GM23338 (cell line): ENCODE measurements at regions not wholly inside any gene's neighbourhood (a gene's known extent, or its start where the extent isn't known, plus 50 kb on each side); places are given as distances from the start of the nearest gene placed in this dataset.

ENCODE experiments used
- ATAC-seq: fragments of 200-7000 bp; cut with Tn5 transposase; 3 replicates; pipeline ENCODE4 v1.9.1; 2020
- DNase-seq: peaks from one replicate; pipeline ENCODE4 v3.0.0-alpha.2; 2015; ENCODE audit warnings: low spot score
- H2AFZ ChIP-seq: fragments of 200-600 bp; sonication (generic); 2 replicates; pipeline ENCODE4 v1.8.0; 2016; ENCODE audit warnings: antibody characterized with exemption, mild to moderate bottlenecking, moderate library complexity
- H3F3A ChIP-seq: fragments of 200-600 bp; sonication (generic); replicated peaks from 2 replicates; pipeline ENCODE4 v1.8.0; 2017; ENCODE audit warnings: antibody characterized with exemption, mixed run types, low read depth
- H3K27ac ChIP-seq: fragments of 200-600 bp; sonication (generic); 2 replicates; pipeline ENCODE4 v1.6.1; 2016; ENCODE audit warnings: low read depth
- H3K27me3 ChIP-seq: fragments of 200-600 bp; sonication (generic); 2 replicates; pipeline ENCODE4 v1.8.0; 2016; ENCODE audit warnings: mild to moderate bottlenecking, mixed run types, moderate library complexity; ENCODE audit not compliant: insufficient read depth
- H3K36me3 ChIP-seq: fragments of 200-600 bp; sonication (generic); 2 replicates; pipeline ENCODE4 v1.8.0; 2016; ENCODE audit warnings: mild to moderate bottlenecking; ENCODE audit not compliant: insufficient read depth
- H3K4me1 ChIP-seq: fragments of 200-600 bp; sonication (generic); 2 replicates; pipeline ENCODE4 v1.8.0; 2016; ENCODE audit warnings: mild to moderate bottlenecking, moderate library complexity; ENCODE audit not compliant: insufficient read depth
- H3K4me2 ChIP-seq: fragments of 200-600 bp; sonication (generic); 2 replicates; pipeline ENCODE4 v1.7.1; 2017; ENCODE audit warnings: mixed run types
- H3K4me3 ChIP-seq: fragments of 200-600 bp; sonication (generic); 2 replicates; pipeline ENCODE4 v1.6.1; 2016; ENCODE audit warnings: mixed run types
- H3K79me2 ChIP-seq: fragments of 200-600 bp; sonication (generic); replicated peaks from 2 replicates; pipeline ENCODE4 v1.8.0; 2017; ENCODE audit warnings: mild to moderate bottlenecking; ENCODE audit not compliant: insufficient read depth
- H3K9me2 ChIP-seq: fragments of 200-600 bp; sonication (generic); 2 replicates; pipeline ENCODE4 v1.8.0; 2017; ENCODE audit not compliant: insufficient read depth
- H4K20me1 ChIP-seq: fragments of 200-600 bp; sonication (generic); replicated peaks from 2 replicates; pipeline ENCODE4 v1.8.0; 2017; ENCODE audit warnings: mild to moderate bottlenecking; ENCODE audit not compliant: insufficient read depth
- H3K27ac Mint-ChIP-seq: 2 replicates; pipeline ENCODE4 v1.8.0; 2020; ENCODE audit warnings: inconsistent platforms, mild to moderate bottlenecking, moderate library complexity, mixed read lengths
- H3K27me3 Mint-ChIP-seq: 3 replicates; pipeline ENCODE4 v1.8.0; 2022; ENCODE audit warnings: low read depth, mild to moderate bottlenecking, moderate library complexity, mixed read lengths, inconsistent platforms; ENCODE audit not compliant: insufficient read depth, poor library complexity
- H3K36me3 Mint-ChIP-seq: 3 replicates; pipeline ENCODE4 v1.8.0; 2021; ENCODE audit warnings: low read depth, mild to moderate bottlenecking, inconsistent platforms, moderate library complexity, mixed read lengths
- H3K4me1 Mint-ChIP-seq: 3 replicates; pipeline ENCODE4 v1.8.0; 2020; ENCODE audit warnings: mild to moderate bottlenecking, inconsistent platforms, mixed read lengths
- H3K4me3 Mint-ChIP-seq: 3 replicates; pipeline ENCODE4 v1.8.0; 2021; ENCODE audit warnings: moderate library complexity, mild to moderate bottlenecking, inconsistent platforms, mixed read lengths
- H3K9me3 Mint-ChIP-seq: 3 replicates; pipeline ENCODE4 v1.8.0; 2020; ENCODE audit warnings: moderate library complexity, mild to moderate bottlenecking, inconsistent platforms, mixed read lengths
- CREB1 ChIP-seq: fragments of 250-450 bp; sonication (Bioruptor Pico); IDR thresholded peaks from 2 replicates; pipeline ENCODE4 v1.5.0; 2020; ENCODE audit warnings: low read depth, mild to moderate bottlenecking, moderate library complexity
- CTCF ChIP-seq, 2 experiments: fragments of 200-600 bp in 1 of 2; sonication (generic) in 1 of 2; conservative IDR thresholded peaks; 2 replicates each; pipeline versions ENCODE4 v1.5.1 to v1.6.1; 2016 to 2017; ENCODE audit warnings: antibody characterized with exemption in 2 of 2, low read depth in 2 of 2, mild to moderate bottlenecking in 2 of 2, moderate library complexity in 1 of 2
- ETS1 ChIP-seq: IDR thresholded peaks from 2 replicates; pipeline ENCODE4 v1.6.1; 2016; ENCODE audit warnings: antibody characterized with exemption
- EZH2 ChIP-seq: fragments of 200-600 bp; sonication (generic); IDR thresholded peaks from one replicate; pipeline ENCODE4 v1.8.0; 2017; ENCODE audit warnings: antibody characterized with exemption, mild to moderate bottlenecking, low read depth; ENCODE audit not compliant: unreplicated experiment
- EZH2phosphoT487 ChIP-seq: fragments of 200-600 bp; sonication (generic); IDR thresholded peaks from one replicate; pipeline ENCODE4 v1.8.1; 2018; ENCODE audit warnings: antibody characterized with exemption; ENCODE audit not compliant: unreplicated experiment
- JUNB ChIP-seq: IDR thresholded peaks from one replicate; pipeline ENCODE4 v1.6.1; 2016; ENCODE audit warnings: antibody characterized with exemption; ENCODE audit not compliant: unreplicated experiment
- POLR2AphosphoS5 ChIP-seq: IDR thresholded peaks from 2 replicates; pipeline ENCODE4 v1.6.1; 2016; ENCODE audit warnings: antibody characterized with exemption, low read depth
- REST ChIP-seq: IDR thresholded peaks from one replicate; pipeline ENCODE4 v1.6.1; 2018; ENCODE audit warnings: antibody characterized with exemption; ENCODE audit not compliant: unreplicated experiment
- STAT1 ChIP-seq: IDR thresholded peaks from one replicate; pipeline ENCODE4 v1.6.1; 2016; ENCODE audit warnings: antibody characterized with exemption; ENCODE audit not compliant: unreplicated experiment
- ZNF114 ChIP-seq: fragments of 250-450 bp; sonication (Bioruptor Pico); IDR thresholded peaks from 2 replicates; pipeline ENCODE4 v1.5.0; 2020; ENCODE audit warnings: mild to moderate bottlenecking, moderate library complexity
- ZNF462 ChIP-seq: fragments of 250-450 bp; sonication (Bioruptor Pico); IDR thresholded peaks from 2 replicates; pipeline ENCODE4 v1.5.0; 2020; ENCODE audit warnings: mild to moderate bottlenecking, moderate library complexity

- DNase-seq: no peak
- Histone ChIP-seq H3K79me2 (no peaks in the 10 kb centered on the region), H3K4me3 (no peak overlapping the region), H3K27ac (no peak overlapping the region), H3K27me3 (no peaks in the 10 kb centered on the region), H2AFZ (no peak overlapping the region), H3K9me2 (no peaks in the 10 kb centered on the region), H4K20me1 (no peaks in the 10 kb centered on the region), H3K36me3 (no peaks in the 10 kb centered on the region), H3K4me2 (no peak overlapping the region), H3F3A (no peaks in the 10 kb centered on the region), H3K4me1 (no peaks in the 10 kb centered on the region)
- no peak for ATAC-seq
- Mint-ChIP-seq H3K27me3 (no peaks in the 10 kb centered on the region), H3K9me3 (peaks cover 6% of the 10 kb centered on the region; the same call in 2 of the 3 replicates), H3K27ac (no peak overlapping the region), H3K4me3 (no peak overlapping the region), H3K36me3 (peaks cover 3% of the 10 kb centered on the region; the same call in 1 of the 3 replicates), H3K4me1 (no peaks in the 10 kb centered on the region)
- no peak for TF ChIP-seq EZH2
- TF ChIP-seq REST: no peak
- TF ChIP-seq ZNF462 (CRISPR knock-in tag): no peak
- TF ChIP-seq ZNF114 (CRISPR knock-in tag): no peak
- no peak for TF ChIP-seq CTCF (conservative IDR thresholded peaks at IDR 0.05; ENCODE audit: low read depth in 2 of 2)
- no peak for TF ChIP-seq STAT1
- no peak for TF ChIP-seq ETS1
- TF ChIP-seq POLR2AphosphoS5: no peak
- TF ChIP-seq CREB1 (CRISPR knock-in tag): no peak
- TF ChIP-seq JUNB: no peak
- no peak for TF ChIP-seq EZH2phosphoT487
Measured at GRCh38 chr5:25550793-25551192, 906.0 kb upstream of the CDH10 start.
